Muscle layer of colon (tissue), 2 donors: ENCODE measurements at regions not wholly inside any gene's neighbourhood (a gene's known extent, or its start where the extent isn't known, plus 50 kb on each side); places are given as distances from the start of the nearest gene placed in this dataset.

Experiments used
- H3K27ac ChIP-seq: one replicate; pipeline ENCODE4 v1.7.0; 2013; ENCODE audit warnings: low read depth, mild to moderate bottlenecking, low read length, moderate library complexity
- H3K27me3 ChIP-seq, 2 donors: one replicate each; pipeline ENCODE4 v1.7.0; 2013; ENCODE audit warnings: low read length in 2 of 2, mild to moderate bottlenecking in 2 of 2; ENCODE audit not compliant: insufficient read depth in 2 of 2, control insufficient read depth in 1 of 2
- H3K36me3 ChIP-seq: one replicate; pipeline ENCODE4 v1.7.0; 2013; ENCODE audit warnings: mild to moderate bottlenecking, low read length; ENCODE audit not compliant: insufficient read depth
- H3K4me1 ChIP-seq: one replicate; pipeline ENCODE4 v1.7.0; 2013; ENCODE audit warnings: mild to moderate bottlenecking, low read length; ENCODE audit not compliant: insufficient read depth
- H3K4me3 ChIP-seq, 2 donors: one replicate each; pipeline ENCODE4 v1.7.0; 2013; ENCODE audit warnings: low read length in 2 of 2, low read depth in 1 of 2, mild to moderate bottlenecking in 1 of 2, moderate library complexity in 1 of 2
- H3K9ac ChIP-seq: one replicate; pipeline ENCODE4 v1.7.0; 2013; ENCODE audit warnings: low read length
- H3K9me3 ChIP-seq: one replicate; pipeline ENCODE4 v1.7.0; 2013; ENCODE audit warnings: mild to moderate bottlenecking, low read length
- donor health status: abdominal sarcoma.
- donor health status: Adenocarcinoma of cecum.

GRCh38 chr14:84554136-84554535 is 975.8 kb upstream of the FLRT2 start:
- no peaks in the 10 kb centered on the region for H3K36me3 ChIP-seq
- H3K9ac ChIP-seq: no peak overlapping the region
- H3K9me3 ChIP-seq: no peaks in the 10 kb centered on the region
- no peak overlapping the region for H3K27ac ChIP-seq
- no peaks in the 10 kb centered on the region for H3K4me1 ChIP-seq
- H3K4me3 ChIP-seq: no peak overlapping the region
- no peaks in the 10 kb centered on the region for H3K27me3 ChIP-seq

GRCh38 chr14:84555493-84555892 is 974.5 kb upstream of the FLRT2 start:
- H3K36me3 ChIP-seq: no peaks in the 10 kb centered on the region
- no peaks in the 10 kb centered on the region for H3K4me1 ChIP-seq
- H3K27me3 ChIP-seq: no peaks in the 10 kb centered on the region
- no peak overlapping the region for H3K4me3 ChIP-seq
- no peak overlapping the region for H3K9ac ChIP-seq
- H3K27ac ChIP-seq: no peak overlapping the region
- H3K9me3 ChIP-seq: no peaks in the 10 kb centered on the region

- H3K4me3 ChIP-seq: no peak overlapping the region
- no peak overlapping the region for H3K9ac ChIP-seq
- H3K9me3 ChIP-seq: no peaks in the 10 kb centered on the region
- no peak overlapping the region for H3K27ac ChIP-seq
- no peaks in the 10 kb centered on the region for H3K36me3 ChIP-seq
- no peaks in the 10 kb centered on the region for H3K27me3 ChIP-seq
- H3K4me1 ChIP-seq: no peaks in the 10 kb centered on the region
Measured at GRCh38 chr14:84566109-84566508, 963.8 kb upstream of the FLRT2 start.

- Histone ChIP-seq H3K27me3 (no peaks in the 10 kb centered on the region), H3K9ac (no peak overlapping the region), H3K4me3 (no peak overlapping the region), H3K27ac (no peak overlapping the region), H3K9me3 (no peaks in the 10 kb centered on the region), H3K36me3 (no peaks in the 10 kb centered on the region), H3K4me1 (no peaks in the 10 kb centered on the region)
Measured at GRCh38 chr14:84575681-84576080, 954.3 kb upstream of the FLRT2 start.

- no peak overlapping the region for H3K4me3 ChIP-seq
- no peak overlapping the region for H3K9ac ChIP-seq
- H3K27ac ChIP-seq: no peak overlapping the region
- no peaks in the 10 kb centered on the region for H3K36me3 ChIP-seq
- H3K27me3 ChIP-seq: no peaks in the 10 kb centered on the region
- no peaks in the 10 kb centered on the region for H3K4me1 ChIP-seq
- H3K9me3 ChIP-seq: no peaks in the 10 kb centered on the region
Measured at GRCh38 chr14:84579292-84579691, 950.7 kb upstream of the FLRT2 start.

GRCh38 chr14:84581041-84581440 is 948.9 kb upstream of the FLRT2 start:
- no peak overlapping the region for H3K27ac ChIP-seq
- H3K4me1 ChIP-seq: no peaks in the 10 kb centered on the region
- no peaks in the 10 kb centered on the region for H3K36me3 ChIP-seq
- H3K27me3 ChIP-seq: no peaks in the 10 kb centered on the region
- no peaks in the 10 kb centered on the region for H3K9me3 ChIP-seq
- H3K4me3 ChIP-seq: no peak overlapping the region
- H3K9ac ChIP-seq: no peak overlapping the region

GRCh38 chr14:84584511-84584910 is 945.4 kb upstream of the FLRT2 start:
- Histone ChIP-seq H3K4me1 (no peaks in the 10 kb centered on the region), H3K4me3 (no peak overlapping the region), H3K36me3 (no peaks in the 10 kb centered on the region), H3K9ac (no peak overlapping the region), H3K27ac (no peak overlapping the region), H3K9me3 (no peaks in the 10 kb centered on the region), H3K27me3 (no peaks in the 10 kb centered on the region)

GRCh38 chr14:84591827-84592445 is 938.0 kb upstream of the FLRT2 start:
- Histone ChIP-seq H3K27ac (no peak overlapping the region), H3K4me1 (no peaks in the 10 kb centered on the region), H3K9me3 (no peaks in the 10 kb centered on the region), H3K4me3 (no peak overlapping the region), H3K27me3 (no peaks in the 10 kb centered on the region), H3K9ac (no peak overlapping the region), H3K36me3 (no peaks in the 10 kb centered on the region)

- H3K27ac ChIP-seq: no peak overlapping the region
- no peaks in the 10 kb centered on the region for H3K36me3 ChIP-seq
- no peaks in the 10 kb centered on the region for H3K4me1 ChIP-seq
- H3K9me3 ChIP-seq: no peaks in the 10 kb centered on the region
- H3K27me3 ChIP-seq: no peaks in the 10 kb centered on the region
- no peak overlapping the region for H3K4me3 ChIP-seq
- H3K9ac ChIP-seq: no peak overlapping the region
Measured at GRCh38 chr14:84592770-84593169, 937.2 kb upstream of the FLRT2 start.

- Histone ChIP-seq H3K4me3 (no peak overlapping the region), H3K36me3 (no peaks in the 10 kb centered on the region), H3K27me3 (no peaks in the 10 kb centered on the region)
Measured at GRCh38 chr14:84610086-84610485, 919.9 kb upstream of the FLRT2 start.

GRCh38 chr14:84622357-84622756 is 907.6 kb upstream of the FLRT2 start:
- H3K36me3 ChIP-seq: no peaks in the 10 kb centered on the region
- no peak overlapping the region for H3K4me3 ChIP-seq
- H3K27me3 ChIP-seq: no peaks in the 10 kb centered on the region
- no peak overlapping the region for H3K27ac ChIP-seq
- H3K4me1 ChIP-seq: no peaks in the 10 kb centered on the region
- no peaks in the 10 kb centered on the region for H3K9me3 ChIP-seq
- H3K9ac ChIP-seq: no peak overlapping the region

More at GRCh38 chr14:84610086-84610485, 919.9 kb upstream of the FLRT2 start:
- no peak overlapping the region for H3K9ac ChIP-seq
- H3K9me3 ChIP-seq: no peaks in the 10 kb centered on the region
- no peak overlapping the region for H3K27ac ChIP-seq
- no peaks in the 10 kb centered on the region for H3K4me1 ChIP-seq

GRCh38 chr14:84643446-84643845 is 886.5 kb upstream of the FLRT2 start:
- Histone ChIP-seq H3K27ac (no peak overlapping the region), H3K9me3 (no peaks in the 10 kb centered on the region), H3K4me3 (no peak overlapping the region), H3K4me1 (no peaks in the 10 kb centered on the region), H3K27me3 (no peaks in the 10 kb centered on the region), H3K9ac (no peak overlapping the region), H3K36me3 (no peaks in the 10 kb centered on the region)
